ENCODE measurements at regions not wholly inside any gene's neighbourhood (a gene's known extent, or its start where the extent isn't known, plus 50 kb on each side); places are given as distances from the start of the nearest gene placed in this dataset.
"Not testable (repeated sequence)": the region's sequence is repeated elsewhere in the genome, so short reads cannot be mapped to it uniquely, and the experiment has no call there.

DNA sequence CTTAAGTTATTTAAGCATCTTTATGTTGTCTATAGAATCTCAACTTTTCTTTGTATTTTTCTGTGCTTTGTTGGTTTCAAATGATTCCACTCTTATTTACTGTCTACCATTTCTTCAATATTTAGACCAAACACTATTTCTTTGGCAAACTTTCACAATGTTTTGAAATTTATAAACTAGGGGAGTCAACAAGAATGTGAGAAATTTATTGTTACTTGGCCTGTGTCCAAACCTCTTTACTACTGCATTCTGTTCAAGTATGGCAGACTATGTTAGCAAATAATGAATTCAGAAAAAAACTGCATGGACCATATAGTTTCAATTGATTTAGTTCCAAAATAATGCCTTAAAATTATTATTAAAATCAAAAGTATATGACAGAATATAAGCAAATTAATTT is 470.2 kb downstream of the FBXO15 start:
- DNase-seq: no peak

DNA sequence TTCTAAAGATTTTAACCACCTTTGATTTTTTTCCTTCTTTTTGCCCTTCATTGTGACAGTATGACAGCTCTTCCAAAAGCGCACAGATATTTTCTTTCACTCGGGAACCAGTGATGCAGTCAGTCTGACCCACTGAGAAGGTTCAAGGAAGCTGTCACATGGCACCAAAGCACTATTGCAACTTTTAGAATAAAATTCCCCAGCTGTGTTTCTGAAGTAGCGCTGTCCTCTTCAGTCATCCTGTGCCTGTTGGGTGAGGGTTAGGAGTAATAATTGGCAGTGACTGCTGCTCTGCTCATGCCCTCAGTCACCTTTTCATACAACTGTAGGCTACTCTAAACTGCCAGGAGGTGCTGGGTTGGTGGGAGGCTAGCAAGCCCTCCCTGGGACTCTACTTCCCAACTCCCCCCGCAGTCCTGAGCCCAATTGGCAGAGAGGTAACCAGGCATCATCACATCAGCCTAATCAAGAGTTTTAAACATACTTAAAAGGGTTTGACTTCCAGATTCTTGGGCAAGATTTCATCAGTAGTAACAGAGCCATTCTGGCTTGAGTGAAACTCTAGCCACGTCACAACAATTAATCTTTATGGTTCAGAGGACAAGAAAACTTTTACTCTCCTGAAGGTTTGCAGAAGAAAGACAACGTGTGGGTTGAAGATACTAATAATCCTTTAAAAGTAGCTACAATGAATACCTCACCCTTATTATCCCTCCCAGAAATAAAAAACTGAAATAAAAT is 473.3 kb downstream of the FBXO15 start:
- DNase-seq: no peak

DNA sequence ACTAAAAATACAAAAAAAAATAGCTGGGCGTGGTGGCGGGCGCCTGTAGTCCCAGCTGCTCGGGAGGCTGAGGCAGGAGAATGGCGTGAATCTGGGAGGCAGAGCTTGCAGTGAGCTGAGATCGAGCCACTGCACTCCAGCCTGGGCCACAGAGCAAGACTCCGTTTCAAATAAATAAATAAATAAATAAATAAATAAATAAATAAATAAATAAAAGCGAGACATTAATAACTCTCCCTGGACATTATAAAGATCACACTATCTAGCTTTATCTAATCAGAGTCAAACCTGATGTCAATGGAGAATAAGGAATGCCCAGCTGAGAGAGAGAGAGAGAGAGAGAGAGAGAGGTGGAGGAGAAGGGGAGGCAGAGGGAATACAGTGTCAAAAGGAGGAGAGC is 476.2 kb downstream of the FBXO15 start:
- not testable (repeated sequence) for DNase-seq

DNA sequence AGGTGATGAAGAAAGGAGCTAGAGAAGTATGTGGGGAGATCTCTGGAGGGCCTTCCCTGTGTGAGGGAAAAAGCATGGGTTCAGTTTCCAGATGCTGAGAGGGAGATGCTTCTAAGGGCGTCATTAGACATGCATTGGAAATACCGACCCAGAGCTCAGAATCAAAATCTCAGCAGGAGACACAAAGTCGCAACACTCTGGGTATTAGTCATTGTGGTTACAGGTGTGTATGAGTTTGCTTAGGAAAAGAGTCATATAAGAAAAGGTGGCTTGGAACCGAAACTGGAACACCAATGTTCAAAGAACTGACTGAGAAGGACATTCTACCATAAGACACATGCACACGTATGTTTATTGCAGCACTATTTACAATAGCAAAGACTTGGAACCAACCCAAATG is 477.1 kb downstream of the FBXO15 start:
- no peak for DNase-seq

DNA sequence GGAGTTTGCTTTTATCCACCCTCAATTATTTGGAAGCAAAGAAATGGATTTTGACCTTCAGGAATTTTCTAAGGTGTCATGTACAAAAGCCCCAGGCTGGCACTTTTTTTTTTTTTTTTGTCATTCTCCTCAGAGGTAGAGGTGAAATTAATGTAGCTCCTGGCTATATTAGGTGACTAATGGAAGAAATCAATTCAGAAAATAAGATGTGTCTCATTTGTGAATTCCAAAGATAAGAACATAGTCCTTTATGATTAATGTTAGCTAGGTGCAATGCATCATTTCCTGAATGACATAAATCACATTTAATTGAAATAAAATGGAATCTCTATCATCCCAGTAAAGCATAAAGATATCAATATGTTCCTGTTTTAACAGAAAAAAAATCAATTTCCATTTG is 477.6 kb downstream of the FBXO15 start:
- DNase-seq: no peak

DNA sequence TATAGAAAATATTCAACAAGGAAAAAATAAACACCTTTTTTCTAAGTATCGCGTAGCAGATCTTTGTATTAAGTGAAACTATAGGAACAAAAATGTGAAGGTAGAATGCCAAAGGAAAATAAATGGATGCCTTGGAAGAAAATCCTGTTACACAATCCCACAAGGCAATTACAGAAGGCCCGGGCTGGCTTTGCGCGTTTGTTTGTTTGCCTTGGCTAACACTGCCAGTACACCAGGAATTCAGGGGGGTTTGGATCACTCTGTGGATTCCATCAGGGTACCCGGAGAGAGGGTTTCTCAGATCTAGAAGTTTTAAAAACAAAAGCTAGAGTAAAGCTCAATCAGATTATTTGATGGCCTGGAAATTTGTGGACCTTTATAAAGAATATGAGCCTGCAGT is 478.3 kb downstream of the FBXO15 start:
- DNase-seq: no peak

DNA sequence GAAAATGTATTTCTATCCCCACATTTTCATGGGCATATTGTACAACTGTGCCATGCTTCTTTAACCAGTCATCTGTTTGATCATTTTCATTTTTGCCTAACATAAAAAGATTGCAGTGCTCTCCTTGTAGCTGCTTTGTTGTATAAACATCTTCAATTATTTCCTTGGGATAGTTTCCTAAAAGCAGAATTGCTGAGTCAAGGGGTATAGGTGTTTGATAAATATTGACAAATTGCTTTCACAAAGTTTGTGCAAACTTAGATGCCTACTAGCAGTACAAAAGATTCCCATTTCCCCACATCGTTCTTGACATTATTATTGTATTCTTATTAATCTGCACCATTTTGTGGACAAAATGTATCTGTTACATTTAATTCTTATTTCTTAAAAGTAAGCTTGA is 479.6 kb downstream of the FBXO15 start:
- DNase-seq: no peak

DNA sequence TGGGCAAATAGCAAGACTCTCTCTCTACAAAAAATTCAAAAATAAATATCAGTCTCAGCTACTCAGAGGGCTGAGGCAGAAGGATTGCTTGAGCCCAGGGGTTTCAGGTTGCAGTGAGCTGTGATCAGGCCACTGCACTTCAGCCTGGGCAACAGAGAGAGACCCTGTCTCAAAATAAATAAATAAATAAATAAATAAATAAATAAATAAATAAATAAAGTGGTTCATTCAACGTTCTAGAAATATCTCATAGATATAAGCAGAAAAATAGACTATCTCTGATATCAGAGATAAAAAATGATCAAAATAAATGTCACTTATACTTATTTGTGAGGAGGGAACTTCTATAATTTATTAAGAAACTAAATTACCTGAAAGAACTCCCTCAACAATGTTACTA is 480.9 kb downstream of the FBXO15 start:
- no peak for DNase-seq

DNA sequence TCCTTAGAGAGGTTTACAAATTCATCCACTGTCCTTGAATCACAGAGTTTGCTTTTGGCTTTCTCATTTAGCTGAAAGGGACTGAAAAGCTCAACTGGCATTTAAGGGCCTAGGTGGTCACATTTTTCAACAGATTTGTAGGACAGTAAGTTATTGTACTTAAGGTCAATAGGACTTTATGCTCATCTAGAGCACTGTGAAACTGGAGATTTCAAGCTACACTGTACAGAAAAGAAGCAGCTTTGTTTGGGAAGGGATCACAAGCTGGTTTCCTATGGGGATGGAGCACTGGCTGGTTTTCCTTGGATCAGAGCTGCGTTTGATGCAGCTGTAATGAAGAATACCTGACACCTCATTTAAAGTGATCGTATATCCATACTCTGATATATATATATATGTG is 482.7 kb downstream of the FBXO15 start:
- DNase-seq: no peak

DNA sequence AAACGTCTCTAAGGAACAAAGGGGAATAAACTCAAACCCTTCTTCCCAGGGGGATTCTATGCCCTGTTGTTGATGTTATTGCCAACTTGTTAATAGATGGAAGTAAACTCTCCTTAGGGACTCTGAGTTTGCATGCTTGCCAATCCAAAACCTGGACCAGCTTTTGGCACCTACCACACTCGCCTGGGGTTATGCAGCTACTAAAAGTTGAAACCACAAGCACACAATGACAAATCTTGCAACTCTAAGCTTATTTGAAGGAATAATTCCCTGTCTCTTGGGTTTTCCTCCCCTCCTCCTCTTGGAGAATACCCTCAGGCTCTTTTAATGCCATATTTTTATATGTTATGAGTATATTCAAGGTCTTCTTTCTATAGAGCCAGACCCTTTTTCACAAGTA is 484.1 kb downstream of the FBXO15 start:
- no peak for DNase-seq

DNA sequence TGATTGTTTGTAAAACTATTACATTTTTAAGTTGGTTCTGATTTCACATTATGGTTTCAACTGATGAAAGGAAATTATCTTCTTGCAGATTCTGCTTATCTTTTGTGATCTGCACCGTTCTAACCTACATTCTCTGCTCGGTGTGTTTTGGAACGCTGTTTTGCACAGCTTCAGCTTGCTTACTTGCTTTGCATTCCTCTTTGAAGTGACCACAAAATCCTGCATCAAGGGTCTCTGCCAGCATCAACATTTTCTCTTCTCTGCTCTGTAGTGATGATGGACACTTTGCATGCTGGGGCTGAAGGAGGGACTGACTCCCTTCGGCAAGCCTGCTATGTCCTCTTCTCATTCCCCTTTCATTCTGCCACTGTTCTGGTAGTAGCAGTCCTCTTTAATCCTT is 485.2 kb downstream of the FBXO15 start:
- DNase-seq: no peak

DNA sequence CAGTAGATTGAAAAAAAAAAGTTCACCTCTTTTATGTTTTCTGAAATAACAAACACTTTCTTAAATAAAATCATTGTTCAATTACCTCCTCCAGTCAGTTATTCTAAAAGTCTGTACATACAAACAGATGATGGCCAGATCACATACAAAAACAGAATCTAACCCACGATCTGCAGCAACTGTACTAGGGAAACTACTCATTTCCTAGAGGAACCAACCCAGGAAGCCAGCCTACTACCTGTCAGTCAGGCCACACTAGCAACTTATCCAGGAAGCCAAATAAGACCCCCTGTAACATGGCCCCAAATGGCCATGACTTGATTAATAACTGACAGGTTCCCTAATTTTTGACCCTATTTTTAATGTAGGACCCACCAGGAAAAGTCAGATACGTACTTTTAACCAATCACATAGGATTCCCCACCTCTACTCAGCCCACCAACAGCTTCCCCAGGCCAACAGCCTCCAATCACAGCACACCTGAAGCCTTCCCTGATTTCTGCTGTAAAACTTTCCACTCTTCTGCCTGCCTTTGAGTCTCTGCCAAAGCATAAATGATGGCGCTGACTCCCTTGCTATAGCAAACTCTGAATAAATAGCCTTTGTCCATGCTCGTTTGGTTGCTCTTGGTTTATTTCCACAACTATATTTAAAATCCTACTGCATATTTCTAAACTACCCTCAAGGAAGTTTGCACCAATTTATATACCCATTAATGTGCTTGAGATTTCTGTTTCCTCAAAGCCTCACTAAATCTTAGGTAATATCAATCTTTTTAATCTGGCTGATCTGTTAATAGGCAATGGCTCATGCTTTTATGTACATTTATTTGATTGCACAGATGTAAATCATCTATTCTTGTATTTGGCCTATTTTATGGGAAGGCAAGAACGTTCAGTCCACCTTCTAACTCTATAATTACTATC is 486.4 kb downstream of the FBXO15 start:
- no peak for DNase-seq

DNA sequence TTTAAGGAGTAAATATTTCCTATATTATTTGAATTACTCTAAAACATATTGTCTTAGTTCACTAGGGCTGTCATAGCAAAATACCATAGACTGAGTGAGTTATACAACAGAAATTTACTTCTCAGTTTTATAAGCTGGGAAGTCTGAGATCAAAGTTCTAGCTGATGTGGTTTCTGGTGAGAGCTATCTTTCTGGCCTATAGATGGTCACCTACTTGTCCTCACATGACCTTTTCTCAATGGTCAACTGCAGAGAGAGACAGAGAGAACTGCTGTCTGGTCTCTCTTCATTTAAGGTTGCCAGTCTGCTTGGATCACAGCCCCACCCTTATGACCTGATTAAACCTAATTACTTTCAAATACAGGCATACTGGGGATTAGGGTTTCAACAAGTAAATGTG is 490.9 kb downstream of the FBXO15 start:
- no peak for DNase-seq

DNA sequence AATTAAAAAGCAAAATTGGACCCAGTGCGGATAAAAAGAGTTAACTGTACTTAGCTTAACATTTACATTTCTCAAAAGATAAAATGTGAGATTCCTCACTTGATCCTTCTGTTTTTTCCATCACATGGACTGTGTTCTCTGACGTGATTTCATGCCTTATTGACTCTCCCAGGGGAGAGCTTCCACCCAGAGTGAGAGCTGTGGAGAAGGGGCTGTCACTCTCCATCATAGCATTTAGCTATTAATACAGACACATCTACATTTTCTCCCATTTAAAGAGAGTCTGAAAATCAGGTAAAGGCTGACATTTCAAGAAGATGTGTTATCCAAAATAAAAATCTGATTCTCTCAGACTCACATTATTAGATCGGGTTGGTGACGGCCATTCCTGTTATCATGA is 493.8 kb downstream of the FBXO15 start:
- DNase-seq: no peak

DNA sequence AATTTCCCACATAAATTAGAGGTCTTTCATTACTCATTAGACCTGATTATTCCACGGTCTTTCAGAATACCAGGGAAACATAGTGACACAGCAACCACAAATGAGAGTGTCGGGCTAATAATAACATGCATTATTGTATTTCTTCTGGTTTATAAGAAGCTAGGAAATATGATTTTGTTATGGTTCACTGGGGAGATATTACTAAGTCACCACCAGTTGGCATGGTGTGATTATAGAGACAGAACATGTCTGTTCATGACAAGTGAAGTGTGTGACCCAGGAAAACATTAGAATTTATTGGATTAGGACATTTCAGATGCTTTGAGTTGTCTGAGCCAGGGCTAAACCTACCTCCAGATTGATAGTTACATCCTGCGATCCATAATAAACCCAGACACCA is 494.4 kb downstream of the FBXO15 start:
- no peak for DNase-seq

DNA sequence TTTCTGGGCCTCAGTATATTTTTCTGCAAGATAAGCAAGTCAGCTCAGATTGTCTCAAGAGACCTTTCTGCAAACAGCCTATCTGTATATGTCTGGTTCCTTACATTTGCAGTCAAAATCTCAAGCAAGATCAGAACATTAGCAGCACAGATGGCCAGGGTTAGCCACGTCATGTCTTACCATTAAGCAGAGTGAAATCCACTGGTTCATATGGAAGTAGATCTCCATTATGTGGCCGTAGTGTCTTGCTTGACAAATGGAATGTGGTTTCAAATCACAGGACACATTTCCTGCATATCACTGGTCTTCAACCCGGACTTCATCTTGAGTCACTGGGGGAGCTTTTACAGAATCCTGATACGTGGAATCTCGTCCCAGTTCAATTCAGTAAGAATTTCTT is 500.2 kb downstream of the FBXO15 start:
- DNase-seq: no peak

DNA sequence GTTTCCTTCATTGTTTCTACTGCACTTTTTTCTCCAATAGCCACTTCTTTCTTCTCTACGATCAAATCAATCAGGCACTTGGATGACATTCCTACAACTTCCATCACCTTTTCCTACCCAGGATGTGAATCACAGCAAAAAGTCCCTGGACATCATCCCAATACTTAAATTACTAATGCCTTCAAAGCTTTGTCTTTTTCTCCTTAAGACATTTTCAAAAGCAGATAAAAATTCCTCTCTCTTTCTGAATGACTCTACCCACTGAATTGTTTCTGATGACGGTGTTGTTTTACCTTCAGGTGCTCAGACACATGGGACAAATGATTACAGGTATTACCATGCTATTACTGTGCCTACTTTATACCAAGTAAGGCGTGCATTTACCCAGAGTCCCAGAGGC is 500.9 kb downstream of the FBXO15 start:
- no peak for DNase-seq

DNA sequence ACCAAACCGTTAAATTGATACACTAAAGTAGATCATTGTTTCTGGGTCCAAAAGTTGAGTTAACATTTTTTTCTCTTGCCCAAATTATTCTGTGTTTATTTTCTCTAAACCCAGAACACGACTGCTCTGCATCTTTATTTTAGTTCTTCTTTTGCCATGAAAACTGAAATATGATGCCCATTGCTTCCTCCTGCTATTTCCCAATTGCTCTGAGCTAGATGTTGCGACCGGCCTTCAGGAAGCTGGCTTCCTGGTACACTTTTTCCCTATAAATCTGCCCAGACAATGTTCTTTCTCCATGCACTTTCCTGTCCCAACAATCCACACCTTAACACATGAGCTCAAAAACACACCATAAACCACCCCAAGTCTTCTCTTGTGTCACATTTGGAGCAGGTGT is 501.4 kb downstream of the FBXO15 start:
- no peak for DNase-seq

DNA sequence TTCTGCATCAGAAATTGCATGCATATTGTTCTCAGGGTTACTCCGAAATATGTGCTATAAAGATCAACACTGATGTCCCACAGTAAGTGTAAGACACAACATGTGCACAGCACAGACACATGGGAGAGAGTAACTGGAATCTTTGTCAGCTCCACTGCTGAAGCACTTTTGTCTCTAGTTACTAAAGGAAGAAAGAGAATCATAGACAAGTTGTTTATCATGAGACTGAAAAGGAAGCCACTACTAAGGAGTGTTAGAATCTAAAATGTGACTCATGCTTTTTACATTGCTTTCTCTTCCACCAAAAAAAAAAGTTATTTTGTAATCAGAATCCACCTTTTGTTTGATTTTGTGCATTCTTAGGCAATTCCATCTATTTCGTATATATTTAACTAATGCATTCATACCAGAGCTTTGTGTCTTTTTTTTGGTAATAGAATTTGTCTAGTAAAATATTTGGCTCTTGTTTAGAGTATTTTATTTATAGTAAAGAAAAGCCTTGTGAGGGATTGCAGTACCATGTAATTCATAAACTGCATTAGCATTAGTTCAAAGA is 502.4 kb downstream of the FBXO15 start:
- no peak for DNase-seq

DNA sequence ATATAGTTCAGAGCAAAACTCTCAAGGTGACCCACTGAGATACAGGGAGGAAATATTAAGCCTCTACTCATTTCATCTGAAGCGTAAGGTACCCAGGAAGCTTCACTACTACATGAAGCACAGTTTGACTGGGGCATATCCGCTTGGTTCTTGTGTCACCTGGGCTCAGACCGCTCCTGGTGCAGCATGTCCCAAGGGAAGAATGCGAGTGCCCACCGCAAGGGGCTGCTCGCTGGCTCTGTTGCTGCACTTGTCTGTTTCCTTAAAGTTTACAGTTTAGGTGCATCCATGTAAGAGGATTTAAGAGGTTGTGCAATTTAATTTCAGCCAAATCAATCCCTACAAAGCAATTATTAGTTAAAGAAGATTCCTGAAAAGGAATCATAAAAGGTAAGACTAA is 507.8 kb downstream of the FBXO15 start:
- DNase-seq: no peak

DNA sequence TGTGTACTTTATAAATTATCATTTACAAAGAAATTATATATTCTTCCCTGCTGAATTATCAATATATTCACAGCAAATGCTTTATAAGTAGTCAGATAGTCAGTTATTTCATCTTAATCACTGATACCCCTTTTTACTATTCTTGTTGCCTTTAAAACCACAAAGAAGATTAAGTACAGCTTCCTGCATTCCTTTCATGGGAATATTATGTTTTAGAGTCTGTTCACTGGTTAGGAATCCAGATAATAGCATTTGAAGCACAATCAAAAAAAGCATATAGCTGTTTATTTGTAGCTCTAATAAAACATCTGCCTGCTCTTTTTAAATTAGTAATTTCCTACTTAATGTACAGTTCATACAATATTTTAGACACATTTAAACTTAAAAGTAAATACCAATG is 508.9 kb downstream of the FBXO15 start:
- no peak for DNase-seq

DNA sequence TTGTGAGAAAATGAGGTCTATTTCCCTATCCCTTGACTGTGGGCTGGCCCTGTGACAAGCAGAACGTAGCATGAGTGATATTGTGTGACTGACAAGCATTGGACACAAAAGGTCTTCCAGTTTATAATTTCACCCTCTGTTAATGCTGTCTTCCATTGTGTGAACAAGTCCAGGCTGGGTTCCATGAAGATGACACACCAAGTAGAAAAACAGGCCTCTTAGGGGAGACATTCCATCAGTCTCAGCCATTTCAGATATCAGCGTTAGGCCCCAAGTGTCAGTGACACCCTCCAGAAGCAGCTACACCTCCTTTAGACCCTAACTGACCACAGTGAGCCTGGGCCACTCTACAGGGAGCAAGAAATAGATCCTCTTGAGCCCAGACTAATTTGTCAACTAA is 511.3 kb downstream of the FBXO15 start:
- DNase-seq: no peak

DNA sequence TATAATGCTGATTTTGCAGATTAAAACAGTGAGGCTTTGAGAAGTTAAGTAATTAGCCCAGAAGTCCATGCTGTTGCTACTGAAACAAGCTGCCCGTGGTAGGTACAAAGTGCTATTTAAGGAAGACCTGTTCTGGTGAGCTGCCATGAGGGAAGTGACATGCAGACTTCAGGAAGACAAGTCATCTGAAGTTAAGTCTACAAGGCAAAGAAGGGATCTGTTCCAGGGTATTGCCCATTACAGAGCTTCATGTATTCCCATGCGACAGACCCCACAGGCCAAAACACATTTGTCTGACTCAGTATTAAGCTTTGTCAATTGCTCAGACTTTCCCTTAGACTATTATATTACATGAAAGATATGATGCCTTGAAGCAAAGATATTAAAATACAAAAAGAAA is 520.8 kb downstream of the FBXO15 start:
- no peak for DNase-seq

DNA sequence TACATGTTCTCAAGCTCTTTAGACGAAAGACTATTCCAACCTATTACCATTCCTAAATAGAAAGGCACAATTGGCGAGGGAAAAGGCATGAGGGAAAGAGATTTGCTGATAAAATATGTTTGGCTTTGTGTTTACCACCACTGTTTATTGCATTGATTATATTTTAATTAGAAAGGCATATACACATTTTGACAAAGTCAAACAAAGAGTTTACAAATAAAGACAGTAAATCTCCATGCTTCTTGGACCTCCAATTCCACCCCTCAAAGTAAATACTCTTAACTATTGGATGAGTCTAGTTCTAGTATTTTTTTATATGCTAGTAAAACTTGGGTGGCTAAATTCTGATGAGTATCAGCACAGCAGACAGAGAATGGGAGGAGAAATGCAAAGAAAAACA is 521.4 kb downstream of the FBXO15 start:
- DNase-seq: no peak

Measured in occipital lobe (tissue), 1 donor.